Trophoblast cell (in vitro differentiated cells and primary cell): ENCODE measurements at regions not wholly inside any gene's neighbourhood (a gene's known extent, or its start where the extent isn't known, plus 50 kb on each side); places are given as distances from the start of the nearest gene placed in this dataset.
A peak's percentile ranks its signal among the peaks of the same experiment; 100 is the strongest.

Source experiments
- DNase-seq, 2 donors: peaks; one replicate each; pipeline ENCODE4 v3.0.0-alpha.2; 2016
- H2AFZ ChIP-seq: 2 replicates; pipeline ENCODE4 v1.6.1; 2013; ENCODE audit warnings: low read length, moderate library complexity, mild to moderate bottlenecking; ENCODE audit not compliant: insufficient read depth, poor library complexity
- H2AK5ac ChIP-seq: 2 replicates; pipeline ENCODE4 v1.6.1; 2013; ENCODE audit warnings: mild to moderate bottlenecking, low read length
- H2BK120ac ChIP-seq: 2 replicates; pipeline ENCODE4 v1.6.1; 2013; ENCODE audit warnings: low read length, mild to moderate bottlenecking, moderate library complexity; ENCODE audit not compliant: insufficient read depth, poor library complexity
- H2BK12ac ChIP-seq: 2 replicates; pipeline ENCODE4 v1.6.1; 2013; ENCODE audit warnings: mild to moderate bottlenecking, low read length, moderate library complexity
- H2BK5ac ChIP-seq: 2 replicates; pipeline ENCODE4 v1.6.1; 2013; ENCODE audit warnings: low read length, low read depth, moderate library complexity, mild to moderate bottlenecking; ENCODE audit not compliant: poor library complexity
- H3K14ac ChIP-seq: 2 replicates; pipeline ENCODE4 v1.6.1; 2013; ENCODE audit warnings: mild to moderate bottlenecking, low read length
- H3K18ac ChIP-seq: 2 replicates; pipeline ENCODE4 v1.6.1; 2013; ENCODE audit warnings: mild to moderate bottlenecking, low read length
- H3K23ac ChIP-seq: 2 replicates; pipeline ENCODE4 v1.6.1; 2013; ENCODE audit warnings: low read length
- H3K27ac ChIP-seq: 2 replicates; pipeline ENCODE4 v1.5.1; 2013; ENCODE audit warnings: low read depth, mild to moderate bottlenecking, inconsistent platforms, low read length, moderate library complexity
- H3K27me3 ChIP-seq: 2 replicates; pipeline ENCODE4 v1.6.1; 2013; ENCODE audit warnings: inconsistent platforms, mild to moderate bottlenecking, low read length, moderate library complexity; ENCODE audit not compliant: insufficient read depth
- H3K36me3 ChIP-seq, 2 experiments: 1 replicate in 1 of 2; 2 replicates in 1 of 2; pipeline ENCODE4 v1.6.1; 2013; ENCODE audit warnings: low read length in 2 of 2, mild to moderate bottlenecking in 2 of 2, moderate library complexity in 1 of 2; ENCODE audit not compliant: insufficient read depth in 2 of 2, control insufficient read depth in 1 of 2
- H3K4ac ChIP-seq: 2 replicates; pipeline ENCODE4 v1.6.1; 2013; ENCODE audit warnings: low read depth, mild to moderate bottlenecking, low read length, moderate library complexity
- H3K4me1 ChIP-seq, 2 experiments: 1 replicate in 1 of 2; 2 replicates in 1 of 2; pipeline ENCODE4 v1.6.1; 2013; ENCODE audit warnings: low read length in 2 of 2, mild to moderate bottlenecking in 2 of 2, moderate library complexity in 1 of 2; ENCODE audit not compliant: insufficient read depth in 2 of 2, control insufficient read depth in 1 of 2
- H3K4me2 ChIP-seq: 2 replicates; pipeline ENCODE4 v1.6.1; 2013; ENCODE audit warnings: inconsistent platforms, mild to moderate bottlenecking, low read length, moderate library complexity
- H3K4me3 ChIP-seq: 2 replicates; pipeline ENCODE4 v1.5.1; 2013; ENCODE audit warnings: mild to moderate bottlenecking, low read depth, low read length, inconsistent platforms
- H3K79me1 ChIP-seq: one replicate; pipeline ENCODE4 v1.6.1; 2013; ENCODE audit warnings: low read length
- H3K79me2 ChIP-seq: 2 replicates; pipeline ENCODE4 v1.6.1; 2013; ENCODE audit warnings: low read length, mild to moderate bottlenecking; ENCODE audit not compliant: control insufficient read depth, insufficient read depth, poor library complexity
- H3K9ac ChIP-seq: 2 replicates; pipeline ENCODE4 v1.6.1; 2013; ENCODE audit warnings: mild to moderate bottlenecking, low read length
- H3K9me3 ChIP-seq: 2 replicates; pipeline ENCODE4 v1.6.1; 2013; ENCODE audit warnings: low read depth, mild to moderate bottlenecking, control low read depth, inconsistent platforms, low read length; ENCODE audit not compliant: insufficient read depth
- H4K12ac ChIP-seq: 2 replicates; pipeline ENCODE4 v1.6.1; 2013; ENCODE audit warnings: low read depth, mild to moderate bottlenecking, low read length, moderate library complexity
- H4K8ac ChIP-seq: 2 replicates; pipeline ENCODE4 v1.6.1; 2013; ENCODE audit warnings: low read depth, mild to moderate bottlenecking, low read length, moderate library complexity
- H4K91ac ChIP-seq: one replicate; pipeline ENCODE4 v1.6.1; 2013; ENCODE audit warnings: low read depth, mild to moderate bottlenecking, low read length, moderate library complexity
- WGBS: extraction: QIAGEN DNeasy Blood & Tissue Kit; methylation state at CpG from one replicate; pipeline ENCODE4 v1.1.7; 2013; ENCODE audit warnings: missing lambda C conversion rate; ENCODE audit not compliant: insufficient read length, insufficient coverage; ENCODE audit errors: extremely low coverage; 5-methylcytosine and 5-hydroxymethylcytosine counted together

- H2AK5ac ChIP-seq, result no peak overlapping the region
- H3K4me3 ChIP-seq, result no peak overlapping the region
- no peak overlapping the region for H3K18ac ChIP-seq
- H3K14ac ChIP-seq, result no peak overlapping the region
- H3K4ac ChIP-seq, result no peak overlapping the region
- no peak overlapping the region for H3K23ac ChIP-seq
- H3K36me3 ChIP-seq, result no peaks in the 10 kb centered on the region
- H2BK120ac ChIP-seq, result no peak overlapping the region
- no peak for DNase-seq
- H4K8ac ChIP-seq, result no peak overlapping the region
- H3K4me1 ChIP-seq, result peaks cover 4 to 9% of the 10 kb centered on the region in 2 experiments
- no peak overlapping the region for H2BK12ac ChIP-seq
- H3K27ac ChIP-seq, result no peak overlapping the region
- no peak overlapping the region for H2AFZ ChIP-seq
- H3K79me1 ChIP-seq, result peaks cover 4% of the 10 kb centered on the region
- no peaks in the 10 kb centered on the region for H3K27me3 ChIP-seq
- no peaks in the 10 kb centered on the region for H3K79me2 ChIP-seq
- no peak overlapping the region for H4K91ac ChIP-seq
- no peak overlapping the region for H2BK5ac ChIP-seq
- H4K12ac ChIP-seq, result no peak overlapping the region
- H3K9me3 ChIP-seq, result no peaks in the 10 kb centered on the region
- H3K4me2 ChIP-seq, result no peak overlapping the region
- H3K9ac ChIP-seq, result no peak overlapping the region
- no CpG with 5 or more reads among the region's 2 CpGs for WGBS
These were observed 523.0 kb upstream of the CA10 start for GRCh38 chr17:52681480-52681879.

GRCh38 chr17:52678211-52678610 is 519.7 kb upstream of the CA10 start:
- Histone ChIP-seq H4K91ac (no peak overlapping the region), H4K12ac (no peak overlapping the region), H3K36me3 (no peaks in the 10 kb centered on the region), H2AK5ac (no peak overlapping the region), H3K14ac (no peak overlapping the region), H3K79me2 (no peaks in the 10 kb centered on the region), H3K79me1 (peaks cover 4% of the 10 kb centered on the region), H3K27ac (peak overlapping the region; percentile 59), H3K9me3 (no peaks in the 10 kb centered on the region), H3K27me3 (no peaks in the 10 kb centered on the region), H3K23ac (no peak overlapping the region), H3K4ac (no peak overlapping the region), H4K8ac (no peak overlapping the region), H3K9ac (no peak overlapping the region), H3K18ac (no peak overlapping the region), H2AFZ (no peak overlapping the region), H2BK120ac (no peak overlapping the region), H2BK12ac (no peak overlapping the region), H3K4me3 (no peak overlapping the region), H3K4me2 (no peak overlapping the region), H2BK5ac (no peak overlapping the region), H3K4me1 (peaks cover 4 to 9% of the 10 kb centered on the region in 2 experiments)
- WGBS, result no CpG with 5 or more reads among the region's 1 CpG
- DNase-seq, result peak; percentile 91 to 96

- H3K9me3 ChIP-seq, result no peaks in the 10 kb centered on the region
- H3K36me3 ChIP-seq, result no peaks in the 10 kb centered on the region
- H4K8ac ChIP-seq, result no peak overlapping the region
- H3K14ac ChIP-seq, result no peak overlapping the region
- no peak overlapping the region for H3K9ac ChIP-seq
- H3K27me3 ChIP-seq, result no peaks in the 10 kb centered on the region
- peak in 1 of 2 donors; percentile 5 for DNase-seq
- H2AFZ ChIP-seq, result no peak overlapping the region
- no peak overlapping the region for H2BK12ac ChIP-seq
- H4K12ac ChIP-seq, result no peak overlapping the region
- H3K4me3 ChIP-seq, result no peak overlapping the region
- H2BK5ac ChIP-seq, result no peak overlapping the region
- no peak overlapping the region for H3K4ac ChIP-seq
- no peak overlapping the region for H2AK5ac ChIP-seq
- no peak overlapping the region for H3K23ac ChIP-seq
- no peak overlapping the region for H3K18ac ChIP-seq
- H3K4me1 ChIP-seq, result peaks cover 4 to 9% of the 10 kb centered on the region in 2 experiments
- no CpG with 5 or more reads among the region's 4 CpGs for WGBS
- no peak overlapping the region for H2BK120ac ChIP-seq
- no peak overlapping the region for H3K4me2 ChIP-seq
- no peaks in the 10 kb centered on the region for H3K79me2 ChIP-seq
- H3K79me1 ChIP-seq, result peaks cover 4% of the 10 kb centered on the region
- H3K27ac ChIP-seq, result no peak overlapping the region
- H4K91ac ChIP-seq, result no peak overlapping the region
These were observed 516.2 kb upstream of the CA10 start for GRCh38 chr17:52674686-52675085.

GRCh38 chr17:52673791-52674190 is 515.3 kb upstream of the CA10 start:
- no CpG with 5 or more reads among the region's 2 CpGs for WGBS

More at GRCh38 chr17:52673791-52674190, 515.3 kb upstream of the CA10 start:
- Histone ChIP-seq H3K9ac (no peak overlapping the region), H2BK120ac (no peak overlapping the region), H3K27me3 (no peaks in the 10 kb centered on the region), H3K18ac (no peak overlapping the region), H4K12ac (no peak overlapping the region), H3K14ac (no peak overlapping the region), H3K79me1 (peaks cover 4% of the 10 kb centered on the region), H2AK5ac (no peak overlapping the region), H3K9me3 (no peaks in the 10 kb centered on the region), H2BK5ac (no peak overlapping the region), H3K23ac (no peak overlapping the region), H2BK12ac (no peak overlapping the region), H3K4me2 (no peak overlapping the region), H3K4ac (no peak overlapping the region), H3K79me2 (no peaks in the 10 kb centered on the region), H3K36me3 (no peaks in the 10 kb centered on the region), H2AFZ (no peak overlapping the region), H3K4me3 (no peak overlapping the region), H3K27ac (no peak overlapping the region), H4K8ac (no peak overlapping the region), H4K91ac (no peak overlapping the region), H3K4me1 (peaks cover 4 to 9% of the 10 kb centered on the region in 2 experiments)
- peak in 1 of 2 donors; percentile 63 for DNase-seq
